Neural crest cell (in vitro differentiated cells): ENCODE measurements at regions not wholly inside any gene's neighbourhood (a gene's known extent, or its start where the extent isn't known, plus 50 kb on each side); places are given as distances from the start of the nearest gene placed in this dataset.

Source experiments
- DNase-seq: peaks from one replicate; pipeline ENCODE4 v3.0.0; 2021; ENCODE audit warnings: low read depth, mixed read lengths, low spot score
- H3K27ac Mint-ChIP-seq: one replicate; pipeline ENCODE4 v1.8.0; 2021; ENCODE audit warnings: mild to moderate bottlenecking, mixed read lengths; ENCODE audit not compliant: unreplicated experiment
- H3K27me3 Mint-ChIP-seq: 2 replicates; pipeline ENCODE4 v1.8.0; 2021; ENCODE audit warnings: low read depth, mild to moderate bottlenecking, mixed read lengths
- H3K36me3 Mint-ChIP-seq: 2 replicates; pipeline ENCODE4 v1.8.0; 2021; ENCODE audit warnings: low read depth, mild to moderate bottlenecking, mixed read lengths
- H3K4me1 Mint-ChIP-seq: 2 replicates; pipeline ENCODE4 v1.8.0; 2021; ENCODE audit warnings: mixed read lengths
- H3K4me3 Mint-ChIP-seq: one replicate; pipeline ENCODE4 v1.8.0; 2021; ENCODE audit warnings: mild to moderate bottlenecking, mixed read lengths
- H3K9me3 Mint-ChIP-seq: 2 replicates; pipeline ENCODE4 v1.8.0; 2021; ENCODE audit warnings: mixed read lengths
- TF ChIP-seq, protein P1 (sequence below): fragments of 200-600 bp; sonication (generic); conservative IDR thresholded peaks from 2 replicates; pipeline ENCODE4 v1.5.0; 2021; ENCODE audit warnings: antibody characterized with exemption, mild to moderate bottlenecking

DNA sequence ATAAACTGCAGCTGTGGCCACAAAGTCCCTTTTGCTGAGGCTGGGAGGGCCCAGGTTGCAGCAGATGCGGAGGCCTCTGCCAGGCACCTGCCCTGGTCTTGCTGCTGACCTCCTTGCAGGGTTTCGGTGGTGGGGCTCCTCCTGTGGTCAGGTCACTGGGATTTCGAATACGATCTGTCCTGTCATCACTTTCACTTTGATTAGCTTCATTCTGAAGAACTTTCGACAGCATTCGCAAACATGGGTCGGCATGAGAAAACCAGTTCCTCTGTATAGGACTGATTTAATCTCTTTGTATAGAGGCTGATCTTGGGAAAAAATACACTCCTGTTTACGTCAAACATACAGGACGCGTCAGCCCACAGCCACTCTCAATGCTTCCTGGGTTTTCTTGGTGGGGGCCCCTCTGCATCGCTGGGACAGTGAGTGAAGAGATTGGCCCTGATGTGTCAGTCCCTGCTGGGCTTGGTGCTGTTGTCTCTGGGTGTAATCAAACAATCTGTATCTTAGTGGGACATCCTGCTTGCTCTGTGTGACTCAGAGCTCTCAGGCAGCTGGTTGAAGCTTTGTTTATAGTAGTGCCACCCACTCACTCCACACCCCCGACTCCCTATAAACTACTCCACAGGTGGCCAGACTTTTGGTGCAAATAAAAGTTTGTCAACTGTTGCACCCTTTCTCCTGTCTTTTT lies 209.4 kb upstream of the CXCR4 start:
- no peak for DNase-seq
- no peaks in the 10 kb centered on the region for H3K27me3 Mint-ChIP-seq
- H3K27ac Mint-ChIP-seq = no peak overlapping the region
- H3K9me3 Mint-ChIP-seq = peaks cover 2% of the 10 kb centered on the region
- TF ChIP-seq, protein P1, sequence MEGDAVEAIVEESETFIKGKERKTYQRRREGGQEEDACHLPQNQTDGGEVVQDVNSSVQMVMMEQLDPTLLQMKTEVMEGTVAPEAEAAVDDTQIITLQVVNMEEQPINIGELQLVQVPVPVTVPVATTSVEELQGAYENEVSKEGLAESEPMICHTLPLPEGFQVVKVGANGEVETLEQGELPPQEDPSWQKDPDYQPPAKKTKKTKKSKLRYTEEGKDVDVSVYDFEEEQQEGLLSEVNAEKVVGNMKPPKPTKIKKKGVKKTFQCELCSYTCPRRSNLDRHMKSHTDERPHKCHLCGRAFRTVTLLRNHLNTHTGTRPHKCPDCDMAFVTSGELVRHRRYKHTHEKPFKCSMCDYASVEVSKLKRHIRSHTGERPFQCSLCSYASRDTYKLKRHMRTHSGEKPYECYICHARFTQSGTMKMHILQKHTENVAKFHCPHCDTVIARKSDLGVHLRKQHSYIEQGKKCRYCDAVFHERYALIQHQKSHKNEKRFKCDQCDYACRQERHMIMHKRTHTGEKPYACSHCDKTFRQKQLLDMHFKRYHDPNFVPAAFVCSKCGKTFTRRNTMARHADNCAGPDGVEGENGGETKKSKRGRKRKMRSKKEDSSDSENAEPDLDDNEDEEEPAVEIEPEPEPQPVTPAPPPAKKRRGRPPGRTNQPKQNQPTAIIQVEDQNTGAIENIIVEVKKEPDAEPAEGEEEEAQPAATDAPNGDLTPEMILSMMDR = no peak
- peaks cover 15% of the 10 kb centered on the region for H3K4me1 Mint-ChIP-seq
- H3K36me3 Mint-ChIP-seq = no peaks in the 10 kb centered on the region
- no peak overlapping the region for H3K4me3 Mint-ChIP-seq

DNA sequence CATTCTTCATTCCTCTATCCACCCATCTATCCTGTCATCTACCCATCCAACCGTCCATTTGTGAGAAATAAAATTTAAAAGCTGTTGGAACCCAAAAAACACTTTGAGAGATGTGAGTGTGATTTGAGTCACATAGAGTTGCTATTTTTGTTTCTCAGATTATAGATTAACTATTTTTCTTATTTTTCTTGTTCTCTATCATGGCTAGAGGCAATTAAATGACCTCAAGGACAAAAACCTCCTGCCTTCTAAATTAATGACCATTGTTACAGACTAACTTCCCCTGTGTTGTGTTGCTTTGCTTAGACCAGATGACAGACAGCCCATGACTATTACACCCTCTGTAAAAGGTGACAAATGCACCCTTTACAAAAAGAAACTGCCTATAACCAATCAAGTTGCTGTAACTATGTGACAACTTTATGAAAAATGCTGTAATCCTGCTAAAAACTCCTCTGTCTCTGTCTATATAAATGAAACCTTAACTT lies 207.9 kb upstream of the CXCR4 start:
- DNase-seq = no peak
- TF ChIP-seq, protein P1 = no peak
- Mint-ChIP-seq H3K4me3 (no peak overlapping the region), H3K36me3 (no peaks in the 10 kb centered on the region), H3K27ac (no peak overlapping the region), H3K4me1 (peaks cover 15% of the 10 kb centered on the region), H3K27me3 (no peaks in the 10 kb centered on the region), H3K9me3 (no peaks in the 10 kb centered on the region)

DNA sequence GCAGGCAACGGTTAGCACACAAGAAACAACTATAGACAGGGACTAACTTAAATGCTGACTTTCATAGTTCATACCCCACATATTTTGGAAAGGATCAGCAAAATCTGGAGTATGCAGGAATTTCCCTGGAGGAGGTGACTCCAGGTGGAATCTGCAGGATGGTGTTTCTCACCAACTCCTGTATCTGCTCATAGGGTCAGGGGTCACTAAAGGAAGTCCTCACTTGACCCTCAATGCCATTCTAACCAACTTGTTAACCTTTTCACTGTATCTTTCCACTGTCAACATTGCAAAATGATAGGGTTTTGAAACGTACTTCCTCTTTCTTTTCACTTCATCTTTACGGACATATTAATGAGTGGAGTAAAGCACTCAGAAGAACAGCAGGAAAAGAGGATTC lies 207.0 kb upstream of the CXCR4 start:
- peaks cover 15% of the 10 kb centered on the region for H3K4me1 Mint-ChIP-seq

DNA sequence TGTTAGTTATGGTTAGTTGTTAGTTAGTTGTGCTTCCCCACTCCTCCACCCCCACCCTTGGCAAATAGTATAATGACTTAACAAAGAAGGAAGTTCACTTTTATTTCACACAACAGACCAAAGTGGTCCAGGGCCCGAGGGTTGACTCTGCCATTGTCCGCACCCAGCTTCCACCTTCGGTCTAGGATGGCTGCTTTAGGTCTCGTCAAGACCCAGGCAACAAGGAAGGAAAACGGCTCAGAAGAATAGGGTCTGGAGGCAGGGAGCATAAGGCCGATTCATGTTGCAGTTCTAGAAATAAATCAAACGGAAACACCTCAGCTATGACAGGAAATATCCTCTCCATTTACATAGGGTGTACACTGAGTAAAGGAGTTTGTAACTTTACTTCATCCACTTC lies 206.0 kb upstream of the CXCR4 start:
- no peaks in the 10 kb centered on the region for H3K36me3 Mint-ChIP-seq
- TF ChIP-seq, protein P1 = no peak
- no peaks in the 10 kb centered on the region for H3K27me3 Mint-ChIP-seq
- no peak overlapping the region for H3K27ac Mint-ChIP-seq
- no peaks in the 10 kb centered on the region for H3K9me3 Mint-ChIP-seq
- DNase-seq = no peak
- peaks cover 24% of the 10 kb centered on the region for H3K4me1 Mint-ChIP-seq
- H3K4me3 Mint-ChIP-seq = no peak overlapping the region

More for the DNA sequence above, 207.0 kb upstream of the CXCR4 start:
- H3K27ac Mint-ChIP-seq = no peak overlapping the region
- TF ChIP-seq, protein P1 = no peak
- no peaks in the 10 kb centered on the region for H3K27me3 Mint-ChIP-seq
- no peaks in the 10 kb centered on the region for H3K36me3 Mint-ChIP-seq
- H3K9me3 Mint-ChIP-seq = no peaks in the 10 kb centered on the region
- DNase-seq = no peak
- no peak overlapping the region for H3K4me3 Mint-ChIP-seq

DNA sequence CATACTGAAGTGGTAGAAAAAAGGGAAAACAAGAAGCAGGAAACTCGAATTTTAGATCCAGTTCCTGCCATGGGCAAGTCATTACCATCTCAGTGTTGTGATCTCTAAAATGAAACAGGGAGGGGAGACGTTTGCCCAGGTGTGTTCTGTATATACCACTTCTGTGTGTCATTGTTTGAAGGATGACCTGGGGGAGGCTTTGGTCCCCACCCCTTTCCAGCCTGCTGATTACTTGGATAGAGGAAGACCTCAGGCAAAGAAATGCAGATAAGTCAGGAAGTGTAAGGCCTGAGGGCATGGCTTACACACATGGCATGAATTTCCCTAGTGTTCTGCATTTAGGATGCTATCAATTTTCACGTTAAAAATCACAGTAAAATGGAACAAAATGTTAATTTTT lies 205.2 kb upstream of the CXCR4 start:
- no peaks in the 10 kb centered on the region for H3K27me3 Mint-ChIP-seq
- no peak overlapping the region for H3K4me3 Mint-ChIP-seq

More for the DNA sequence above, 205.2 kb upstream of the CXCR4 start:
- Mint-ChIP-seq H3K9me3 (no peaks in the 10 kb centered on the region), H3K27ac (no peak overlapping the region), H3K4me1 (peaks cover 29% of the 10 kb centered on the region), H3K36me3 (no peaks in the 10 kb centered on the region)
- no peak for DNase-seq
- TF ChIP-seq, protein P1 = no peak
